Stimulated activated CD4-positive, alpha-beta T cell treated with anti-CD3 and anti-CD28 coated beads, Interleukin-15, amount 100 ng/mL, for 24 hours (primary cell): ENCODE measurements at regions not wholly inside any gene's neighbourhood (a gene's known extent, or its start where the extent isn't known, plus 50 kb on each side); places are given as distances from the start of the nearest gene placed in this dataset.
"Not testable (repeated sequence)": the region's sequence is repeated elsewhere in the genome, so short reads cannot be mapped to it uniquely, and the experiment has no call there.

Experiments used
- DNase-seq: peaks from one replicate; pipeline ENCODE4 v3.0.0-alpha.2; 2020

DNA sequence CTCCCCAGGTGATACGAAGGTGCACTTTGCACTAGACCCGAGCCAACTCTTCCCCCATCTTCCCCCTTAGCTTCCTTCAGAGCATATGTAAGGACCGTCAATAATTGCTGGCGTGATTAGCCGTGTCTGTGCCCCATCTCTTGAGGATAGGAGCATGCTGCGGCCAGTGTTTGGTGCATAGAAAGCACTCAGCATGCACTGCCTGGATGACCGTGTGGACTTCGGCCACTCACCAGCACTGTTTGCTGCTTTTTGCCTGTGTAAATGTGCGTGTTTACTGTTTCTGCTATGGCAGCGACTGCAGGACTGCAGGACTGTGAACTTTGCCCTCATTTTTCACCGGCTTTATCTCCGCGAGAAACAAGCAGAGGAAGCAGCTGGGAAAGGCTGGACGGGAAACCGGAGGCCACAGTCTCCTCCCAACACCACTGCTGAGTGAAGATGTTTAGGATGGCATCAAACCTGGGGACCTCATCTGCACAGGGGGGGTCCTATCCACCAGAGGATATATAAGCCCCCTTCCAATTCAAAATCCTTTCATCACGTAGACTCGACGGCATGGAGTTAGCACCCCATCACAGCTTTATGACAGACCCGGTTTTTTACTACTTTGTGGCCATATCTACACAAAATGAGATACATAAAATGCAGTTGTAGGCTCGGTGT lies 150.6 kb upstream of the AFDN start:
- no peak for DNase-seq

DNA sequence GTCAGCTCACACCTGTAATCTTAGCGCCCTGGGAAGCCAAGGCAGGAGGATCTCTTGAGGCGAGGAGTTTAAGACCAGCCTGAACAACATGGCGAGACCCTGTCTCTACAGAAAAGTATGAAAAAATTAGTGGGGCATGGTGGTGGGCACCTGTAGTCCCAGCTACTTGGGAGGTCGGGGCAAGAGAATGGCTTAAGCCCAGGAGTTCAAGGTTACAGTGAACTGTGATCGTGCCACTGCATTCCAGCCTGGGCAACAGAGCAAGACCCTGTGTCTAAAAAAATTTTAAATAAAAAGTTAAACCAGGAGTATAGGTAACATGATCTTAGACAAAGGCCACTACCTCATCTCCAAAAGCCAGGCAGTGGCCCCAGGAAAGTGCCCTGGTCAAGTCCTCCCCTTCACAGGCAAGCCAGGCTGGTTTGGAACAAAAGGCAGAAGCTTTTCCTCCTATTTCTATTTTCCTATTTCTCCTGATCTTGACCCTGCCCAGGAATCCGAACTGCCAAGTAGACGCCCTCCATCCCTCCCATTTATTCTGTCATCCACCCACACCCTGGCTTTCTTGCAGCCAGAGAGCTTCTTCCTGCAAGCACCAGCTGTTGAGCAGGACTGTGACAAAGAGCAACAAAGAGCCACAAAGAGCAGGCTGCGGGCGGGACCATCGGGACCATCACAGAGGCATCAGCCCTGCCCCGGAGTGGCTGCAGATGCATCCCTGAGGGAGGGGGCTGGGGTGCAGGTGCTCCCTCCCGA lies 149.9 kb upstream of the AFDN start:
- no peak for DNase-seq

DNA sequence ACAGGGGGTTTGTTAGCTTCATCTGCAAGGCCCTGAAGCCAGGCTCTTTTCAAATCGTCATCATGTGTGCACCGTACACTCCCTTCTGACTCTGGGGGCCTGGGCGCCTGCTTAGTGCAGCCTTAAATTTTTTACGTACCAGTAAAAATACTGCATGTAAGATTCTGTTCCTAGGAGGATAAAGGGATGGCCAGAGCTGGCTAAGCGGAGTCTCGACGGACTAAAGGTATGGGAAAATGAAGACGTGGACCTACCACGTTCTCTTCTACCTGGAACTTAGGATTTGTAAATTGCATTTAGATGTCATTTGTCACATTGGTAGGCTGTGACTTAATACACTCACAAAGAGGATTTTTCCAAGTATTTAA lies 149.3 kb upstream of the AFDN start:
- DNase-seq: no peak

DNA sequence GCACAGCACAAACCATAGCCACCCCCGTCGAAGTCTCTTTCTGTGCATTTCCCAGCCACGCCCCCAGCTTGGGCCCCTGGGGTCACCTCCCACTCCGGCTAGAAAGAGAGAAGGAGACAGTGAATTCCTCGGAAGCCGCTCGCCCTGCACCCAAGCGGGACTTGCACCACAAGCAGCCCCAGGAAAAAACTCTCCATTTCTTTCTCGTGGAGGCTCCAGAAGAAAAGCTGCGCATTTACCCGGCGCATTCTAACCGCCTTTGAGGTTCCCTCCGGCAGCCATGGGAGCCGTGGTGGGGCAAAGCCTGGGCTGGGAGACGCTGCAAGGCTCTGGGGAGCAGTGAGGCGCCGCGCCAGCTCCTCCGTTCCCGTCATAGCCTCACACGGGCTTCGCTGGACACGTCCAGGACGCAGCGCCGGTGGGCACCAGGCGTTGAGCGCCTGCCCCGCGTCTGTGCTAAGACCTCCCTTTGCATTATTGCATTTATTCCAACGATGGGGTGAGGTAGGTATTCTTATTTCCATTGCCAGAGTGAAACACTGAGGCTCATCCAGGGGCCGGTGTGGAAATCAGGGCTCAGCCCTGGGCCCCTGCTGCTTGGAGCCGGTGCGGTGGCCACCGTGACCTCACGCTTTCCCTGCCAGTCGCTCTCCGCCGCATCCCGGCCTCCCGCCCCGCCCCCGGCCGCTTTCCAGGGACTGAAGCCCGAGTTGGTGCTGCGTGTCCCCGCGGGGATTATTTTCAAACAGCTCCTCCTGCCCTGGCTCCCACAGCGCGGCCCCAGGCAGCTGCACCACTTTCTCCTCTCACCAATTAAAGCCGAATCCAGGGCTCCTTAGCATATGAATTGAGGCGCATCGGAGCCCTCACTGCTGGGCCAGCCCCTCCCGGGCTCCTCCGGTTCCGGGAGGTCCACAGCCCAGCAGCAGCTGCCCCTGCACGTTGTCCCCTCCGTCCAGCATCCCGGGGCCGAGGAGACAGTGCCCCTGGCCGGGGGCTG lies 148.3 kb upstream of the AFDN start:
- DNase-seq: no peak

DNA sequence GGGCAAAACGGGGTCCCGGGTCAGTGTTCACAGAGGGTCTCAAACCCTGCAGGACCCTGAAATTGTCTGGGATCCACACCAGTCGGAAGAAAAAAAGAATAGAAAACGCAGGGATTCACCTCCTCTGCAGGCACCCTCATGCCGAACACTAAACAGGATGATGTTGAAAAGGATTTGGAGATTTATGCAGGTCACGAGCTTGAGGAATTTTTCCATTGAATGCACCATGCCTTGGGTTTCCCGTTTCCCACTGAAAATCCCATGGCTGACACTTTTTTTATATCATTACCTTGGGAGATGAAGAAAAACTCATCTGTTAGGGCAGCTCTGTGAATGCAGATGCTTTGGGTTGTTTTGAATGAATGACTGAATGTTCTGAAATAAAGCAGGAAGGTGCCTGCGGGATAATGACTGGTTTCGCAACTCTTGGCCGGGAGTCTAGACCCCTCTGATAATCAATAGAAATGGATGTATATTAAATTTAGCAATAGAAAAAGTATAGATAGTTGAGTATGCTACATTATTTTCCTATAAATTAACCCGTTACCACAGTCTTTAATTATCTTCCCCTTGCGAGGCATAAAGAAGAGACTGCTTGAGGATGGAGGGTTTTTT lies 147.5 kb upstream of the AFDN start:
- no peak for DNase-seq

- no peak for DNase-seq
Measured at GRCh38 chr6:167679790-167680604, 146.7 kb upstream of the AFDN start.

GRCh38 chr6:167680605-167681149 lies 146.0 kb upstream of the AFDN start:
- DNase-seq: no peak

GRCh38 chr6:167682125-167682524 lies 144.6 kb upstream of the AFDN start:
- no peak for DNase-seq

DNA sequence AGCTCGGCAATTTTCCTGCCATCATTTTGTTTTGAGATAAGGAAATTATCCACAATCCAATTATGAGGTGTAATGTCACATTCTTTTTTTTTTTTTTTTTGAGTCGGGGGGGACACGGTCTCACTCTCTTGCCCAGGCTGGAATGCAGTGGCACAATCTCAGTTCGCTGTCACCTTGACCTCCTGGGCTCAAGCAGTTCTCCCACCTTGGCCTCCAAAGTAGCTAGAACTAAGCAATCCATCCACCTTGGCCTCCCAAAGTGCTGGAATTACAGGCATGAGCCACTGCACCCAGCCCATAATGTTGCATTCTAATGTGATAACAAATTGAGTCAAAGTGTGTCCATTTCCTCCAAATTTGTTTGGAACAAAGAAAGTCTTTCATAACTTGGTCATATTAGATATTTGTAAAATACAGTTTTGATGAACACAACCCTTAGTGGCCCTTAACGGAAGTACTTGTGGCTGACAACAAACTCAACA lies 144.1 kb upstream of the AFDN start:
- DNase-seq: no peak

DNA sequence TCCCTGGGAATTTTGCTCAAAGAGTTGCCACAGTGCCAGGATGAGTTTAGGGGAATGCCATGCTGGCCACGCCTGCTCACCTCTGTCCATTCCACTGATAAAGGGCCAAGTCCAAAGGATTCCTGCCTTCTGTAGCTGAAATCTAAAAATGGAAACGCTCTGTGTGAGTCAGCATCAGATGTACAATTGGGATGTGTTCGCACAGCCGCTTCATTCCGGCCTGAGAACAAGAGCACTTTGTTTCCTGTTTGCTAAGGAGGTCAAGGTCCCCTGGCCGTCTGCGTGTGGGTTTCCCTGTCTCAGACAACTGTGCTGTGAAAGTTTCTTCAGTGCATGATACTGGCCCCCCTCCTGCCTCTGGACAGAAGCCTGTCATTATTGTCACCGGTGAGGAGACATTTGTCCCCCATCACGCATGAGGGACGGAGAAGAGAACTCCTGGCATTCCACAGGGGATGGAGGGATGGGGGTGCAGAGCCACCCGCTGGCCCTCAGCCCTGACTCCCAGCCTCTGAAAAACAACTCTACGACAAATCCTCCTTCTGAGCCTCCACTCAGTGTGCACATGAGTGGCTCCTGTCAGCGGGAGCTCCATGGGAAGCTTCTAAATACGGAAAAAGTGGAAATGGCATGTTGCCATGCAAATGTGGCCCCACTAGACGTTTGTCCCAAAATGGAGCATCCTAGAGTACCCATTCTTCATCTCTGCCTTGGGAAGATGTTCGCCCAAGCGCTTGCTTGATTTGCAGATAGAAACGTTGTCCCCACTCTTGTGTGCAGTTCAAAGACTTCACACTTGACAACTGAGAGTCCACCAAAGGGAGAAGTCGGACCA lies 143.5 kb upstream of the AFDN start:
- no peak for DNase-seq

DNA sequence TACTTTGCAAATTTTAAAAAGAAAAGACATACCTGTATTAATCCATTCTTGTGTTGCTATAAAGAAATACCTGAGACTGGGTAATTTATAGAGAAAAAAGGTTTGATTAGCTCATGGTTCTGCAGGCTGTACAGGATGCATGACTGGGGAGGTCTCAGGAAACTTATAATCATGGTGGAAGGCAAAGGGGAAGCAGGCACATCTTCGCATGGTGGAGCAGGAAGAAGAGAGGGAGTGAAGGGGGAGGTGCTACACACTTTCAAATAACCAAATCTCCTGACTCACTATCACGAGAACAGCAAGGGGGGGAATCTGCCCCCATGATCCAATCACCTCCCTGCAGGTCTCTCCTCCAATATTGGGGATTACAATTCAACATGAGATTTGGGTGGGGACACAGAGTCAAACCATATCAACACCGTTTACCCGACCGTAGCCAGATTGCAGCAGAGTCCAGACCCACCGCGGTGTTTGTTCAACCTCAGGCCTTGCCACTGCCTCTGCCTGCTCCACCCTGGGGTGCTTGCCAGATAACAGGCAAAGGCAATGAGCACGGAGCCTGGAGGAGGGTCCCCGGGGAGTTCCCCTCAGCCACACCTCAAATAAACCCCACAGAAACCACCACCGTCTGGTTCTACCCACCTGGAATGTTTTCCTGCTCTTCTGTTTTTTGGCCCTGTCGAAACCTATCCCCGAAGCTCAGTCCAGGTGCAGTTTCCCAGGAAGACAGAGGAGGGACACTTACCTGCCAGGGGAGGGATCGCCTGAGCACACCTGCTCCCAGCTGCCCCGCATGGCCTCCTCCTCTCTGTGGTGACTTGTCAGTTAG lies 142.2 kb upstream of the AFDN start:
- DNase-seq: no peak

GRCh38 chr6:167685654-167686053 lies 141.1 kb upstream of the AFDN start:
- DNase-seq: no peak

DNA sequence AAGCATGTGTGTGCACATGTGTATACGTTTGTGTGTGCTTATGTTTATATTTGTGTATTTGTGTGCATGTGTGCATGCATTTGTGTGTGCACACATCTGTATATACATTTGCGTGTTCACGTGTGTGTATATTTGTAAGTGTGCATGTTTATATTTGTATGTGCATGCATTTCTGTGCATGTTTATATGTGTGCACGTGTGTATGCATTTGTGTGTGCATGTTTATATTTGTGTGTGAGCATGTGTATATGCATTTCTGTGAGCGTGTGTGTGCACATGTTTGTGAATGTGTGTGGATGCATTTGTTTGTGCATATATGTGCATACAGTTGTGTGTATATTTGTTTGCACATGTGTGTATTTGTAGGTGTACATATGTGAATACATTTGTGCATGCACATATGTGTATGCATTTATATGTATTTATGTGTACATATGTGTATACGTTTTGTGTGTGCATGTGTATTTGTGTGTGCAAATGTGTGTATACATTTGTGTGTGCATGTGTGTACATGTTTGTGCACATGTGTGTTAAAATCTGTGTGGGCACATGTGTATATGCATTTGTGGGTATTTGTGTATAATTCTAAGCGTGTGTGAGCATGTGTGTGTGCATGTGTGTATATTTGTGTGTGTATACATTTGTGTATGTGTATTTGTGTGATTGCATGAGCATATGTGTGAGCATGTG lies 140.4 kb upstream of the AFDN start:
- no peak for DNase-seq

DNA sequence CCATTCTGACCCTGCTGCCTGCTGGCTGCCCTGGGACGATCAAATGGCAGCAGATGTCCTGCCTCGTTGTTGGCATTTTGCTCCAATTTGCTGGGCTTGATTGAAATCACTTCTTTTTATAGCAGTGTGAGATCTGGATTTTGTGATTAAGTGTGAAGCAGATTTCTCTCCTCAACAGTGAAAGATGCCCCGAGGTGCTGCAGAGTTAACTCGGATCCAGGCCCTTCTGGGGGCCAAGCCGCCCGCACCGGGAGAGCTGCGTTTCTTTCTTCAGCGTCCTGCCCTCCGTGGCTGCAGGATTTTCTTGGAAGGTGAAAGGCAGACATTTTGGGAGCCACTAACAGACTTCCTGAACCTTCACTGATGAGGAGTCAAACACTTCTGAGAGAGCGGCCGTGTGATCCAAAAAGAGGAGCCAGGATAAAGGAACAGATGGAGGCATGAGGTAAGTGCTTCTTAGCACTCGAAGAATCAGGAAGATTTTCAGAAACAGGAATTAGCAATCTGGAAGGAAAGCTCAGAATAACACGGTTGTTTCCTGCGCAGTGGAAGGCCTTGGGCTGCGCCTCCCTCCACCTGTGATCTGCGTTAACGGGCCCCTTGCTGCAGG lies 139.5 kb upstream of the AFDN start:
- DNase-seq: no peak

DNA sequence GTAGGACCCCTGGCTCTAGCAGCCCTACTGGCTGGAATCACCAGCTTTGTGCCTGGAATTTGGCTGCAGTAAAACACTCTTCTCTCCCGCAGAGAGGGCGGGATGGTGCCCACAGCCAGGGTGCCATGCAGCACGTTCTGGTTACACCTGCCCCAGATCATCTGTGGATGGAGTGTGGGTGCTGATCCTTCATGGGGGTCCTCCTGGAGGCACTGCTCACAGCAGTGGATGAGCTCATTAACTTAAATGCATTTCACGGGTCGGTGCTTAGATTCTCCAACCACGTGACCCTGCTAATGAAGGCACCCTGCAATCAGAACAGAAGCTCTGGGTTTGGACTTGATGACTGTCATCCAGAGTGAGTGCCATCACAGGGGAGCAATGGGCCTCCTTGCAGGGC lies 138.6 kb upstream of the AFDN start:
- DNase-seq: no peak

GRCh38 chr6:167689278-167689677 lies 137.4 kb upstream of the AFDN start:
- no peak for DNase-seq

GRCh38 chr6:167689751-167690150 lies 137.0 kb upstream of the AFDN start:
- no peak for DNase-seq

GRCh38 chr6:167690167-167690922 lies 136.4 kb upstream of the AFDN start:
- not testable (repeated sequence) for DNase-seq
